ENCODE measurements at regions not wholly inside any gene's neighbourhood (a gene's known extent, or its start where the extent isn't known, plus 50 kb on each side); places are given as distances from the start of the nearest gene placed in this dataset.
A peak's percentile ranks its signal among the peaks of the same experiment; 100 is the strongest.
"Not testable (repeated sequence)": the region's sequence is repeated elsewhere in the genome, so short reads cannot be mapped to it uniquely, and the experiment has no call there.

DNA sequence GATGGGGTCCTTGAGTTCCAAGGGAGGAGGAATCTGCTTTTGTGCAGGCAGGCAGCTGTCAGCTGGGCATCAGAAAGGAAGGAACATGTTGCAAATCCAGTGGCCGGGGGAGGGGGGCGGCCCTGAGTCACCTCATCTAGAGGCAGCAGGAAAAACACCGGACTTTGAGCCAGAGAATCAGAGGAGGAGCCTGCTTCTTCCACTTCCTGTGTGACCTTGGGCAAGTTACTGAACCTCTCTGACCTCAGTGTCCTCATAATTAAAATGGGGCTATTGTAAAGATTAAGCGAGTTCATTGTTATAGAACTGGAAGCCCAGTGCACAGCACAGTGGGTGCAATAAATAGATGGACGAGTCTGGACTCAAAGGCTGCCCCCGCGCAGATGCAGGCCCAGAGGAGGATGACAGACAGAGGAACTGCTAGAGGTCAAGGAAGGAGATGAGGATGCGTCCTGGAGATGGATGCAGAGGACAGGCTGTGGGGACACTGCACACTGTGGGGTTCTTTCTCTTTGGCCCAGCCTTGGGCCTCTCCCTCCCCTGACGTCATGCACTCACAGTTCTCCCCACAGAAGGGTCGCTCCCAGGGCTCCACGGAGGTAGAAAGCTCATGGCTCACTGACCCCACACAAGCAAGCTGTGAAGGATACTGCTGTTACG, 714.3 kb downstream of the MATN1 start:
- DNase-seq, result peak; percentile 21

DNA sequence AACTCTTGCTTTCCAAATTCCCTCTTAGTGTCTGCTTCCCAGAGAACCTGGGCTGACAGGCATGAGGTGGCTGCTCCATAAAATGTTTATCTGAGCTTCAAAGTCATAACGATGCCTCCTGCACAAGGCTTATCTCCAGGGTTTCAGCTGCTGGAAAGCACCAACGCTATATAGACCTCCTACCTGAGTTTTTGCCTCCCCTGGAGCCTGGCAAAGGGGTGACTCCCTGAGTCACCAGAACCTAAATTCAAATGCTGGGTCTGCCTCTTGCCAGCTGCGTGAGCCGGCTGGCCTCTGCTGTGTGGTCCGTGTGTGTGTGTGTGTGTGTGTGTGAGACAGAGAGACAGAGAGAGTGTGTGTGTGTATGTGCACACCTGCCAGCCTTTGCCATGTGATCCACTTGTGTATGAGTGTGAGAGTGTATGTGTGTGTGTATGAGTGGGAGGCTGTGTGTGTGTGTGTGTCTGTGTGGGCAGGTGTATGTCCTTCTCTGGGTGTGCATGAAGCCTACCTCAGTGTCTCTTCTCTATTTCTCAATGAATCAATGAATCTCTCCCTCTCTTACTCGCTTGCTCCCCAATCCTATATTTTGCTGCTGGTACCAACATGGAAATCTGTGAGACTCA, 714.9 kb downstream of the MATN1 start:
- DNase-seq, result peak; percentile 17

DNA sequence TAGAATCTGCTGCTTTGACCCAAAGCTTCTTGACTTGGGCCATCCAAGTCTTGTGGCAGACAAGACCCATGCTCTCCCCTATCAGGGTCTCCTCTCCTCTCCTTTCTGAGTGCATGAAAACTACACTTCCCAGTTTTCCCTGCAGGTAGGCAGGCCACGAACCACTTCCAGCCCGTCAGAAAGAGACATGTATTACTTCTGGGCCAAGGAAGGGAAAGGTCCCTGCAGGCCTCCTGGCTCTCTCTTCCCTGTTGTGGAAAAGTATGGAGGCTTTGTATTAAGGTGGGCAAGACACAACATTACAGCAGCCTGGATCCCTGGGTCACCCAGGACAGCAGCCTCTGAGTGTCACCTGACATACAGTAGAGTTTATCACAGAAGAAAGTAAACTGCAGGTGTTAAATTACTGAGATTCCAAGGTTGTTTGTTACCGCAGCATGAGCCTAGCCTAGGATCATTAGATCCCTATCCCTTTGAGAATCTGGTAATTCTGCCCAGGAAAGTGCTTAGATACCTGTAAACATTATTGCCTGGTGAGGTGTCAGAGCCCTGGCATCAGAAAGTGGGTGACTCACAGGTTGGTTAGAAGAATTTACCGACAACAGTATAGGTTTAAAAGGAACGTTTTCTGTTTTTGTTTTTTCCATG, 717.3 kb downstream of the MATN1 start:
- no peak for DNase-seq

DNA sequence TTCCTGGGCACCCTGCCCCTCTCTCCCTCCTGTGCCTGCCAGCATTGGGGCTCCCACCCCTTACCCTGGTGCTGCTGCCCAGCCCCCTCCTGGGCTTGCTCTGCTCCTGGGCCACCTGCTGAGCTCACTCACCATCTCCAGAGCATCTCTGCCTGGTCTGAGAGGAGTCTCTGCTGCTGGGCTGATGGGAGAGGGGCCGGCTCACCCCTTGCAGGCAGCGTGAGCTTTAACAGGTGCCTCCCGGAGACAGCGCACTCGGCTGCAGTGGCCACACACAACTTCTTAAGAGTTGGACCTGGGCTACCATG, 721.7 kb downstream of the MATN1 start:
- DNase-seq, result no peak

DNA sequence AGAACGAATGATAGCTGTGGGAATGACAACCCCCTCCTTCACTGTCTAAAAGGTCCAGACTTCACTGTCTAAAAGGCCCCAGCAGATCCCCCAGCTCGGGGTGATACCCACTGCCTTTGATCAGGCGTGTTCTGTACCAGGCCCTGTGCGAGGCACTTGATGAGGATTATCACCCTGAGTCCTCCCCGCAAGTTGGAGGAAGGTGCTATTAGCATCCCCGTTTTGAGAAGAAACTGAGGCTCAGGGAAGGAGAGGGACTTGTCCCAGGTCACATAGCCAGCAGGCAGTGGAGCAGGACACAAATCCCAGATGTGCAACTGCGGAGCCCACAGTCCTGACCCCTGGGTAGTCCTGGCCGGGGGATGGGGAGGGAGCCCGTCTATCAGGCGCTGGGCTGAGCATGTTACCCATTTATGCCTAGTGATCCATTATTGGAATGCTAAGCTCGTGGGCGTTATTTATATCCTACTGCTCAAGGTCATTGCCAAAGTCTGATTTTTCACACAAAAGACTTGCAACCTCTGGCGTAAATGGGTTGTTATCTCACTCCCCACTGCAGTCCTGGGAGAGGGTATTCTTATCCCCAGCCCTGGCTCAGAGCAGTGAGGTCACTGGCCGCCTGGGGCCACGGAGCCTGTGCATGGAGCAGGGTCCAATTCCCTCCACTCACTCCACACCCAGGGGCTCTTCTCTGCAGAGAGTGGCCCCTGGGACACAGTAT, 722.2 kb downstream of the MATN1 start:
- no peak for DNase-seq

DNA sequence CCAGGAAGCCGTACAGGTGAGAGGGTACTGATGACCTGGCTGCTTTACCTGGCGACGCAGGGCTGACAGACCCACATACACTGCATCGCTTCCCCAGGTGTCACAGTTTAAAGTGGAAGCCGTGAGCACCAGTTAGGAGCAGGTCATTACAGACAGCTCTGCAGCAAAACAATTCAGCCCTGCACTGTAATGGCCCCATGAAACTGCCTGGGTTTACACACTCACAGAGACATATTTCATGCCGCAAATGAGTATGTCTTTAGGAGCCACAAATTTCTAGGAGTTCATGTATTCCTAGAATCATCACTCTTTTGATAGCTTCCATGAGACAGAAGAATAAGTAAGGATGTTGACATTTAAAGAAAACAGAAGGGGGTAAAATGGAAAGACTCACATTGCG, 723.1 kb downstream of the MATN1 start:
- DNase-seq, result no peak

DNA sequence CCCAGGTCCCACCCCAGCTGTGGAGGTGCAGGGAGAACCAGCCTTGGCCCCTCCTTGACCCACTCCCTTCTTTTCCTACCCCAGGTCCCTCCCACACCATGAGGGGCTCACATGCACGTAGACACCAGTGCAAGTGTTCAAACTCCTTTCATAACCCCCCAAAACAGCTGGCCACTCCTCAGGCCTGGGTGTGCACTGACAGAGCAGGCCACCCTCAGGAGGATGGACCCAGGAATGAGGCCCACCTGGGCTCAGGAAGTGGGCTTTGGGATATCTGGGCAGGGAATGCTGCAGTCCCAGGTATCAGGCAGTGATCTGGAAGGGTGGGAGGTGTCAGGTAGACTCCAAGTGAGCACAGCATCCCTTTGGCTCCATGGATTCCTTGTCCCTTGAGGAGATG, 723.8 kb downstream of the MATN1 start:
- no peak for DNase-seq

DNA sequence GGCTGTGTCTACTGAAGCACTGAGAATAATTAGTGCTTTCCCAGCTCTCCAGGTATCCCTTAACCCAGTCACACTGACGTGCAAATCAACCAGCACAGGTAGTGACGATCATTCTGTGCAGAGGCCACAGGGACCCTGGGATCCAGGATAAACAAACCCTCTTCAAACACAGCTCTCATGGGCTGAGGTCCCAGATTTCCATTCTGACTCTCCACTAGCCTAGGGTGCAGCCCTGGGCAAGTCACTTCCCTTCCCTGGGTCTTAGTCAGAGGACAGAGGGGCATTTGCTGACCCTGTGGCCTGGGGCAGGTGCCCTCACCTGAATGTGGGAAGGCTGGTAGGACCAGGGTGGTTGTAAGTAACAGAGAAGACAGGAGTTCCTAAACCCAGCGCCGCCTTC, 724.7 kb downstream of the MATN1 start:
- DNase-seq, result no peak

DNA sequence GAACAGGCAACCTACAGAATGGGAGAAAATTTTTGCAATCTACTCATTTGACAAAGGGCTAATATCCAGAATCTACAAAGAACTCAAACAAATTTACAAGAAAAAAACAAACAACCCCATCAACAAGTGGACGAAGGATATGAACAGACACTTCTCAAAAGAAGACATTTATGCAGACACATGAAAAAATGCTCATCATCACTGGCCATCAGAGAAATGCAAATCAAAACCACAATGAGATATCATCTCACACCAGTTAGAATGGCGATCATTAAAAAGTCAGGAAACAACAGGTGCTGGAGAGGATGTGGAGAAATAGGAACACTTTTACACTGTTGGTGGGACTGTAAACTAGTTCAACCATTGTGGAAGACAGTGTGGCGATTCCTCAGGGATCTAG, 725.6 kb downstream of the MATN1 start:
- DNase-seq, result not testable (repeated sequence)

DNA sequence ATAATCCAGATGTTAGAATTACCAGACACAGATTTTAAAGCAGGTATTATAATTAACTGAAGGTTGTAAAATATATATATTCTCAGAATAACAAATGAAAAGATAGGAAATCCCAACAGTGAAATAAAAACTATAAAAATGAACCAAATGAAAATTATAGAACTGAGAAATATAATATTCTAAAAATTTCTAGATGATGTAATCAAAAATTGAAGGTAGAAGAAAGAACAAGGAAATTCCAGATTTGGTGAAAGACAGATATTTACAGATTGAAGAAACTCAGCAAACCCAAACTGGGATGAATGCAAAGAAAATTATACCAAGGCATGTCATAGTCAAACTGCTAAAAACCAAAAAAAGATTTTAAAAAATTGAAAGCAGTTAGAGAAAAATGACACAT, 729.4 kb downstream of the MATN1 start:
- no peak for DNase-seq

DNA sequence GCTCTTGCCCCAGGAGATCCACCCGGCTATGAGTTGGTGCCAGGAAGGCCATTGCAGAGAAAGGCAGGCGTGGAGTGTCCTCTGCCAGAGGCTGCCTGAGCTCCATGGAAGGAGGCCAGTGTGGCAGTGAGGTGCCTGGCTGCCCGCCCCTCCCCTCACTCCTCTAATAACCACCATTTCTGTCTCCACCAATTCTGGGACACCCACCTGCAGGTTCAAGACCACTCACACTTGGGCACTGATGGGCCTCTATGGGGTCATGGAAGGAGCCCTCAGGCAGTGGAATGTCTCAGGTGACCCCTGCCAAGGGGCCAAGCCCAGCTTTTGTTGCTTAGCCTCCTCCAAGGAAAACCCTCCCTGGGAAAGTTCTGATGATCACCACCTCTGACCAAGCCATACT, 731.6 kb downstream of the MATN1 start:
- DNase-seq, result peak; percentile 9

DNA sequence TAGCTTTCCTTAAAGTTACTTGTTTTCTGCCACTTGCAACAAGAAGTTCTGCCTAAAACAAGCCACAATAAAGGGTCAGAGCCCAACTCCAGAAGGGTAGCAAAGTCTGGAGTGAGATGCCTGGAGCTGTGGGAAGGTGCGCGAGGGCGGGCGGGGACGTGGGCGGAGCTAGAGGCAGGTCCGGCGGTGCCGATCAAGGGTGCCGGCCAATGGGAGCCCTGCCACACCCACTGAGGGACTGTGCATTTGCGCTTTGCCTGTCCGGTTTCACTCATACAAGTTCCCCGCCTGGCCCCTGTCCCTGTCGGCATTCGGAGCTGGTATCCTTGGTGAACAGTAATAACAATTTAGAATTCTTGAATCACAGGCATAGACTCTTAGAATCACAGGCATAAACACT, 732.4 kb downstream of the MATN1 start:
- DNase-seq, result peak; percentile 35

DNA sequence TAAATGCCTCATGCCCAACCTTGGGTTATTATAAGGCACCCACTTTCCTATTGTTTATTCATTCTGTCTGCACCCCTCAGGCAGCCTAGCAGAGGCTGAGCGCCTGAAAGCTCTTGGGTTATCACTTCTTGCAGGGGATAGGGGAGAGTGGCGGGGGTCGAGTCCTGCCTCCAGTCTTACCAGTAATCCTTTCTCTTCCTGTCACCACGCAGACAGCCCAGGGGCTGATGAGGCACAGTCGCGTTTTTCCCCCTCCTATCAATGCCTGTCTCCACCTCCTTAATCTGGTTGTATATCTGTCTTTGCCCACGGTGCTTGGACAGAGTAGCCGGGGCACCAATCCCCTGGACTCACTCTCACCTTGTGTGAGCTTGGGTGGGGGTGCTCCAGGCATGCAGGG, 733.1 kb downstream of the MATN1 start:
- peak; percentile 28 for DNase-seq

DNA sequence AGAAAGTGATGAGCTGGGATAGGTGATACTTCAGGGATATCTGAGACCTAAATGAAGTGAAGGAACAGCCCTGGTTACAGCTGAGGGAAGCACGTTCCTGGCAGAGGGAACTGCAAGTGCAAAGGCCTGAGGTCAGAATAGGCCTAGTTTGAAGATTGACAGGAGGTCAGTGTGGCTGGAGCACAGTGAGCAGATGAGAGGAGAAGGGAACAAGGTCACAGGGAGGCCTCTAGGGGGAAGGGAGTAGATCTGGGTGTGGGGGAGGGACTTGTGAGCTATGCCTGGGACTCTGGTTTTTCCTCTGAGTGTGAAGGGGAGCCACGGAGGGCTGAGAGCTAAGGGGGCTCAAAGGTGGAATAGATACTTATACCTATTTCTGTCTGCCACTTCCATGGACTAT, 736.4 kb downstream of the MATN1 start:
- DNase-seq, result peak; percentile 11

DNA sequence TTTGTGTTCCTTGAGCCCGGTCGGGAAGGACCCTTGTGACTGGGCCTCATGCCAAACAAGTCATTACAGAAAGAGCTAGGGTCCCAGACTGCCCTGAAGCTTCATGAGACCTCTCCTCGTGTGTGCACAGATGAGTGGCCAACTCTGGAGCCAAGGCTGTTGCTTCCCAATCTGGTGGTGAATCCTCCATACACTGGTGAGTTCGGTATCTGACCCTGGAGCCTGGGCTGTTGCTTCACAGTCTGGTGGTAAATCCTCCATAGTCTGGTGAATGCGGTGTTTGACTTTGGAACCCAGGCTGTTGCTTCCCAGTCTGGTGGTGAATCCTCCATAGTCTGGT, 737.8 kb downstream of the MATN1 start:
- DNase-seq, result no peak

DNA sequence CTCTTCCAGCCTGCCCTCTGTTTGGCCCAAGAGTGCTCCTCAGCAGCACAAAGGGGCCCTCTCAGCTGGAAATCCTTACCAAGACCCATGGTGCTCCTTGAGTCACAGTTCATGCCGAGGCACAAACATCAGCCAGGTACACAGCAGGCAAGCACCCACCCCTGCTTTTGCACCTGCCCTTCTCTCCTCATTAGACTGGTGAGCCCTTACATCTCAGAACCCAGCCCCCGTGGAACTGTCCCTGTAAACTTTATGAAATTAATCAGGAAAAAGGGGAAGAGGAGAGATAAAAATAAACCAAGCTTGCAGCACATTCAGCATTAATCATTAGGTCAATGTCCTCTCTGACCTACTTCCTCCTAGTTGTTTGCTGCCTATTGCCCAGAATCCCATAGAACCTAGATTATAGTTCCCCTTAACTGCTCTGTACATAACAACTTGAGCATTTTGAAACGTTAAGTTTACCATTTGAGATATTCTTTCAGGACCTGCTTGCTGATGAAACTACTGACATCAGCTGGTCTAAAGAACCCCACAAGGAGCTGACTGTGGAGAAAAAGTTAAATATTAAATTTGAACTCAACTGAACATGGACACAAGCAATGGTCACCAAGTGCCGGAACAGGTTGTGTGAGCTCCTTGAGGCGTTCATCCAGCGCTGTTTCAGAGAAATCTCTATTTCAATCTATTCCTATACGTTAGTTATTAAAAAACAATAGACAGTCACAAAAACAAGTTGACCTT, 738.4 kb downstream of the MATN1 start:
- DNase-seq, result no peak

DNA sequence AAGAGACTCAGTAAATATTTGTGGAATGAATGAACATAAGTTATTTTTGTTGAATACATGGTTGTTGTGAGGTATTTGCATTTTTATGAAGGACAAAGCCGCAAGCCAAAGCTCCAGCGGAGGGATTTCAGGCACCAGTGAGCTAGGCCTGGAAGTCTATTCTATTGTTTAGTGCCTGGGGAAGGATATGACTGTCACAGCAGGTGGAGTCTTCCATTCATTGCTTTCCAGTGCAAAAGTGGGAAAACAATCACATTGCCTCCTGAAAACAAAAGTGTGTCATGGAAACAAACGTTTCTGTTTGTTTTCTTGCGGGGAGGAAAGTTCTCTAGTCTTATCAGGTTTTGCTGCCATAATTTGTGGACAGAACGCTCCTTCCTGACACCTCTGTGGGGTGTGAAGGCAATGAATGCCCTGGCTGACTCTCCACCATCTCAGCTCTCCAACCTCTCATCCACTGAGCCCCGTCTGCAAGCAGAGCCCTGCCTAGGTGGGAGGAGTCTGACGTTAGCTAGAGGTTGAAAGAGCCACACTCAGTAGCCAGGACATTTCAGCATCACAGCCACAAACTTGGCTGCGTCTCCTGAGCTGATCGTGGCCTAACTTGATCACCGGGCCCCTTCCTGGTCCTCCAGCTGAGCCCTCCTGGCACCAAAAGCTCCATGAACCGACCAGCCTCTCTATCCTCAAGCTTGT, 739.1 kb downstream of the MATN1 start:
- peak; percentile 26 for DNase-seq

DNA sequence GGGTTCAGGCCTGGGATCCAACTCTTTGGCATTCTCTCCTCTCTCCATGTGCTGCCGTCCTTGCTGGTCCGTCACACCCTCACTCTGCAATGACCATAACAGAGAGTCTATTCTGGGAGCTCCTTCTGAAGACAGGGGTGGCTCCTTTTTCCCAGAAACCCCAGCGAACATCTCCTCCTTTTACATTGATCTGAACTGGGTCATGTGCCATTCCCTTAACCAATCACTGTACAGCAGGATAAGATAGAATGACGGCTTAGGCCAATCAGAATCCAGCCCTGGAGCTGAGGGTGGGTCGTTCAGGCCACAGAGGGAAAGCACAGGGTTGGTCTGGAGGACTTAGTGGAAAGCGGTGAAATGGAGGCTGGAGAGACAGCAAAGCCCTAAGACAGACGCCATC, 740.1 kb downstream of the MATN1 start:
- no peak for DNase-seq

DNA sequence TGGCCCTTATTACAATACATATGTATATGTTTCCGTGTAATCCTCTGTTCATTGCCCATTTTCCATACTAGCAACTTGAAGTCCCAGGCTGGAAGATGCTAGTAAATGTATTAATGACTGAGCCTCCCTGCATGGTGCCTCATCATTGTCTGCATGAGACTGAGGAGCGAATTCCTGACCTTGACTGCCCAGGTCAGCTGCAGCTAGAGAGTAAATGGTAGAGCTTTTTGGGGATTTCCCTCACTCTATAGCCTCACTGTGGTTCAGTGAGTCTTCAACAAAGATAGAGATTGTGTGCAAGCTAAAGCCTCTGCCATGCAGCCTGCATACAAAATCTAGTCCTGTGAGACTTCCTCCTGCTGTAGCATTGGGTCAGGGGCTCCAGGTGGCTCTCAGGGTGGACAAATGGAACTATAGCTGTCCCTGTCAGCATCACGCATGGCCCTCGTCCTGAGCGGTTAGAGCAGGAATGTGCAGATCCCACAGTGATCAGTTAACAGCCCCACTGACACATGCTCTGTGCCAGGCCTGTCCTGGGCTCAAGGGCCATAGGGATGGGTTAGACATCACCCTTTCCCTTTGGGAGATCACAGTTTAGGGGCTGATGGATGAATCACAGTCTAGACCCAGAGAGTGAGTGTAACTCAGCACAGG, 741.7 kb downstream of the MATN1 start:
- DNase-seq, result no peak

DNA sequence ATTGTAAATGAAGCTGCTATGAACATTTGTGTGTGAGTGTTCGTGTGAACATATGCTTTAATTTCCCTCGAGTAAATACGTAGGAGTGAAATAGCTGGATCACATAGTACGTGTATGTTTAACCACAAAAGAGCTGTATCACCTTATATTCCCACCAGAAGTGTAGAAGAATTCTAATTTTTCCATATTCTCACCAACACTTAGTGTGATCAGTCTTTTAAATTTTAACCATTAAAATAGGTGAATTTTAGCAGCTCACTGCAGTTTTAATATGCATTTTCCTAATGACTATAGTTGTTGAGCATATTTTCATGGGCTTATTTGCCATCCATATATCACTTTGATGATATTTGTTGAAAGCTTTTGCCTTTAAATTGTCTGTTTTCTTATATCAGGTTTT, 741.2 kb downstream of the PTPRU start:
- DNase-seq, result no peak

DNA sequence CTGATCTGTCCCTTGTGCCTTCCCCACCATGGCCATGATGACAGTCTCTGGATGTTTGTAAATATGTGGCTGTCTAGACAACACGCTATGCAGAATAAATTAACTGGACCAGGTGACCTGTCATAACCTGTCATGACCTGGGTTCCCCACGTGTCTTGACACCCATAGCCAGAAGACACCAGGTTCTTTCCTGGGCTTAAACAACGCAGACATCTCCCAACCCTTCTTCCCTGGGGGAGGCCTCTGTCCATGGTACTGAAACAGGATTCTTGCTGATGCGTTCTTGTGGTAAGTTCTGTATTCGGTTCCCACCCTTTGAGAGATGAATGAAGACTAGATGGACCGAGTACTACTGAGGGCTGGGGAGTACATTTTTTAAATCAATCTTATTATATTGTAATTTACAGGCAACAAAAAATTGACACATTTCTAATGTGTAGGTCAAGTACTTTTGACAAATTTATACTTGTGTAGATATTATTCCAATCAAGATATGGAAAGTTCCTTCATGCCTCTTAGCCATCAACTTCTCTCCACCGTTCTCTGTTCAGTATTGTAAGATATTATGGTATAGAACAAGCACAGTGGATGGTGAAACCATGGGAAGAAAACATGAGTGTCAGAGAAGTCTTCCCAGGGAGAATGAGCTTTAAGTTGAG, 738.8 kb downstream of the PTPRU start:
- DNase-seq, result peak; percentile 50

DNA sequence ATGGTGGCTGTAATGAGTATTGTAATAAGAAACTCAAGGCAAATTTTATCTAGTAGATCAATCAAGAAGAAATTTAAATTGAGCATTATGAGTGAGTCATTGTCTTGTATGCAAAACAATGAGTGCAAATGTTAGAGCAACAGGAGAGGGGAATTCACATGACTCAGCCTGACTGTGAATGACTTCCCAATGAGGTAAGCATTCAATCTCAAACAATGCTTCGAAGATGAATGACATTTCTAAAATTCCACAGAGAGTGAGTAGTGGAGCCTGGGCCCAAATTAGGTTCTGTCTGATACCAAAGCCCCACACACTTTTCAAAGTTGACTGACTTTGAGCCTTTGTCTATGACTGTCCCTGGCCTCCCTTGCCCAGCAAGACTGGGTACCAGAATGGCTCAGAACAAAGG, 738.0 kb downstream of the PTPRU start:
- DNase-seq, result peak; percentile 19

Data from activated CD8-positive, alpha-beta memory T cell treated with anti-CD3 and anti-CD28 coated beads for 24 hours (primary cell).